Esophagus squamous epithelium (tissue), 4 donors: ENCODE measurements at regions not wholly inside any gene's neighbourhood (a gene's known extent, or its start where the extent isn't known, plus 50 kb on each side); places are given as distances from the start of the nearest gene placed in this dataset.

Source experiments
- CTCF ChIP-seq, 6 experiments: fragments of 450-650 bp in 4 of 6; fragments of 200-600 bp in 2 of 6; sonication (generic) in 2 of 6; IDR thresholded peaks; one replicate each; pipeline ENCODE4 v1.5.1; 2016 to 2019; ENCODE audit warnings: antibody characterized with exemption in 6 of 6, mild to moderate bottlenecking in 4 of 6, moderate library complexity in 4 of 6
- POLR2A ChIP-seq, 4 donors: fragments of 450-650 bp; IDR thresholded peaks; one replicate each; pipeline ENCODE4 v1.6.1; 2017; ENCODE audit warnings: antibody characterized with exemption in 4 of 4, mild to moderate bottlenecking in 4 of 4, moderate library complexity in 3 of 4

GRCh38 chr2:12819721-12820120, 103.0 kb downstream of the TRIB2 start:
- no peak for TF ChIP-seq POLR2A (IDR thresholded peaks at IDR 0.05)
- no peak for TF ChIP-seq CTCF (IDR thresholded peaks at IDR 0.05)
